HepG2 (cell line): ENCODE measurements at regions not wholly inside any gene's neighbourhood (a gene's known extent, or its start where the extent isn't known, plus 50 kb on each side); places are given as distances from the start of the nearest gene placed in this dataset.

Source experiments
- ATAC-seq: fragments of 200-7000 bp; cut with Tn5 transposase; 3 replicates; pipeline ENCODE4 v1.9.1; 2020; ENCODE audit warnings: mild to moderate bottlenecking, moderate library complexity
- BruUV-seq: library from RNA; stranded (reverse); fragments of 400-500 nt; replicated peaks from 2 replicates; lab custom pipeline; 2021; lab: Mats Ljungman, UMichigan
- CTCF ChIA-PET: fragments of 300-600 bp; formaldehyde crosslinking; extraction: SDS; loops from one replicate; lab custom pipeline; 2021; ENCODE audit warnings: low total read pairs, inconsistent platforms, low intra/inter-chr PET ratio; lab: Yijun Ruan, JAX
- POLR2A ChIA-PET: fragments of 350-600 bp; sonication (Branson Sonifier 250); formaldehyde crosslinking; loops from one replicate; lab custom pipeline; 2020; ENCODE audit warnings: antibody characterized with exemption, inconsistent platforms; lab: Yijun Ruan, JAX
- DNase-seq: peaks from one replicate; pipeline ENCODE4 v3.0.0-alpha.2; 2015; ENCODE audit warnings: low spot score
- FAIRE-seq: peaks from 3 replicates; lab custom pipeline; 2011; peaks lifted over from hg19 to GRCh38; lab: Jason Lieb, UNC
- H2AFZ ChIP-seq: one replicate; pipeline ENCODE4 v1.6.1; 2011; ENCODE audit warnings: low read length, inconsistent platforms
- H3K27ac ChIP-seq: fragments of 300-600 bp; 3 replicates; pipeline ENCODE4 v1.8.0; 2011; ENCODE audit warnings: mixed run types, mild to moderate bottlenecking, mixed read lengths, low read length, inconsistent platforms; ENCODE audit not compliant: insufficient read depth; ENCODE audit errors: extremely low read length
- H3K27me3 ChIP-seq, 2 experiments: fragments of 200-600 bp in 1 of 2; 2 replicates in 1 of 2; 3 replicates in 1 of 2; pipeline versions ENCODE4 v1.6.0 to v1.8.0; 2011; ENCODE audit warnings: low read length in 2 of 2, mild to moderate bottlenecking in 2 of 2, moderate library complexity in 2 of 2, inconsistent platforms in 1 of 2; ENCODE audit not compliant: insufficient read depth in 2 of 2, control insufficient read depth in 1 of 2
- H3K36me3 ChIP-seq, 2 experiments: fragments of 200-600 bp in 1 of 2; replicated peaks in 1 of 2; 2 replicates in 1 of 2; 3 replicates in 1 of 2; pipeline versions ENCODE4 v1.5.1 to v1.8.0; 2011; ENCODE audit warnings: low read length in 2 of 2, inconsistent platforms in 1 of 2; ENCODE audit not compliant: insufficient read depth in 2 of 2, control insufficient read depth in 1 of 2
- H3K4me1 ChIP-seq: 2 replicates; pipeline ENCODE4 v1.5.1; 2012; ENCODE audit warnings: low read length, inconsistent platforms; ENCODE audit not compliant: insufficient read depth
- H3K4me2 ChIP-seq: 2 replicates; pipeline ENCODE4 v1.6.0; 2011; ENCODE audit warnings: low read depth, low read length, inconsistent platforms
- H3K4me3 ChIP-seq, 3 experiments: fragments of 200-600 bp in 1 of 3; sonication (generic), shearing (Covaris generic) in 1 of 3; replicated peaks in 1 of 3; 2 replicates each; pipeline ENCODE4 v1.5.1; 2011 to 2016; ENCODE audit warnings: low read length in 3 of 3, inconsistent platforms in 2 of 3, low read depth in 2 of 3, mild to moderate bottlenecking in 2 of 3, control low read depth in 1 of 3, mixed read lengths in 1 of 3; ENCODE audit not compliant: insufficient read depth in 1 of 3
- H3K79me2 ChIP-seq: one replicate; pipeline ENCODE4 v1.6.1; 2011; ENCODE audit warnings: low read length, inconsistent platforms; ENCODE audit not compliant: insufficient read depth
- H3K9ac ChIP-seq: 2 replicates; pipeline ENCODE4 v1.6.0; 2011; ENCODE audit warnings: mild to moderate bottlenecking, low read depth, low read length, inconsistent platforms; ENCODE audit not compliant: insufficient read depth
- H3K9me3 ChIP-seq: 2 replicates; pipeline ENCODE4 v1.5.1; 2012; ENCODE audit warnings: mild to moderate bottlenecking, low read length
- H4K20me1 ChIP-seq: 2 replicates; pipeline ENCODE4 v1.6.0; 2011; ENCODE audit warnings: inconsistent platforms, mild to moderate bottlenecking, low read length, moderate library complexity; ENCODE audit not compliant: insufficient read depth
- AHR ChIP-seq: IDR thresholded peaks from 2 replicates; pipeline ENCODE4 v1.6.1; 2018; ENCODE audit warnings: missing genetic modification reagents, missing compliant biosample characterization
- CC2D1A ChIP-seq: sonication (generic); formaldehyde crosslinking; IDR thresholded peaks from 2 replicates; pipeline ENCODE4 v1.8.1; 2023; ENCODE audit warnings: mild to moderate bottlenecking, missing genetic modification reagents
- HNF4A ChIP-seq: sonication (generic); formaldehyde crosslinking; IDR thresholded peaks from 2 replicates; pipeline ENCODE4 v1.4.0; 2020; ENCODE audit warnings: missing genetic modification reagents
- ISX ChIP-seq: sonication (generic); formaldehyde crosslinking; conservative IDR thresholded peaks from 2 replicates; pipeline ENCODE4 v1.5.0; 2020; ENCODE audit warnings: missing genetic modification reagents
- NFRKB ChIP-seq: fragments of 450-650 bp; IDR thresholded peaks from 2 replicates; pipeline ENCODE4 v1.6.1; 2017
- PAF1 ChIP-seq: IDR thresholded peaks from 2 replicates; pipeline ENCODE4 v1.6.1; 2016; ENCODE audit warnings: missing genetic modification reagents, missing compliant biosample characterization
- PTBP1 ChIP-seq: fragments of 200-400 bp; formaldehyde crosslinking; IDR thresholded peaks from 2 replicates; pipeline ENCODE4 v1.6.1; 2018; ENCODE audit warnings: low read length, low read depth; ENCODE audit not compliant: poor library complexity, severe bottlenecking
- RNF2 ChIP-seq: fragments of 450-650 bp; conservative IDR thresholded peaks from 2 replicates; pipeline ENCODE4 v1.6.1; 2016; ENCODE audit warnings: low read depth
- RXRA ChIP-seq: sonication (generic); formaldehyde crosslinking; IDR thresholded peaks from 2 replicates; pipeline ENCODE4 v1.5.1; 2020; ENCODE audit warnings: missing genetic modification reagents
- SIX1 ChIP-seq: sonication (generic); formaldehyde crosslinking; IDR thresholded peaks from 2 replicates; pipeline ENCODE4 v1.4.0; 2020; ENCODE audit warnings: missing genetic modification reagents, borderline replicate concordance
- TCF7 ChIP-seq: sonication (generic); IDR thresholded peaks from 2 replicates; pipeline ENCODE4 v1.6.1; 2016; ENCODE audit warnings: antibody characterized with exemption, low read depth
- TEAD2 ChIP-seq: sonication (generic); formaldehyde crosslinking; IDR thresholded peaks from 2 replicates; pipeline ENCODE4 v1.9.0; 2021; ENCODE audit warnings: missing genetic modification reagents
- TGIF2 ChIP-seq: IDR thresholded peaks from 2 replicates; pipeline ENCODE4 v1.6.1; 2016; ENCODE audit warnings: control low read depth, missing compliant biosample characterization
- TOE1 ChIP-seq: sonication (generic); formaldehyde crosslinking; IDR thresholded peaks from 2 replicates; pipeline ENCODE4 v1.4.0; 2020; ENCODE audit warnings: mild to moderate bottlenecking, missing genetic modification reagents
- ZNF557 ChIP-seq: sonication (generic); formaldehyde crosslinking; IDR thresholded peaks from 2 replicates; pipeline ENCODE4 v1.4.0; 2020; ENCODE audit warnings: missing genetic modification reagents
- ZNF569 ChIP-seq: sonication (generic); formaldehyde crosslinking; IDR thresholded peaks from 2 replicates; pipeline ENCODE4 v1.5.0; 2020; ENCODE audit warnings: mild to moderate bottlenecking, missing genetic modification reagents, moderate library complexity, borderline replicate concordance
- ZNF790 ChIP-seq: sonication (generic); formaldehyde crosslinking; IDR thresholded peaks from 2 replicates; pipeline ENCODE4 v1.8.0; 2022; ENCODE audit warnings: missing genetic modification reagents, mild to moderate bottlenecking, borderline replicate concordance
- WGBS: methylation state at CpG from one replicate; pipeline ENCODE4 v1.1.6; 2017; ENCODE audit warnings: low lambda C conversion rate; 5-methylcytosine and 5-hydroxymethylcytosine counted together
- in situ Hi-C: cut with HindIII; loops from 2 replicates; pipeline ENCODE4 v1.10.0; 2017; ENCODE audit warnings: low pct_unique_long_range_greater_than_20kb; ENCODE audit not compliant: extremely low pct_ligation_motif_present
- intact Hi-C: fragments of 100-400 bp; cut with micrococcal nuclease; formaldehyde crosslinking; loops from one replicate; pipeline ENCODE4 v1.10.0; 2022; ENCODE audit not compliant: unreplicated experiment
- TF ChIP-seq, protein P1 (sequence below): sonication (generic); formaldehyde crosslinking; IDR thresholded peaks from 2 replicates; pipeline ENCODE4 v1.8.1; 2023; ENCODE audit warnings: mild to moderate bottlenecking, missing genetic modification reagents
- TF ChIP-seq, protein P2 (sequence below): IDR thresholded peaks from 2 replicates; pipeline ENCODE4 v1.6.1; 2012; ENCODE audit warnings: low read length, improper control_type of control experiment

DNA sequence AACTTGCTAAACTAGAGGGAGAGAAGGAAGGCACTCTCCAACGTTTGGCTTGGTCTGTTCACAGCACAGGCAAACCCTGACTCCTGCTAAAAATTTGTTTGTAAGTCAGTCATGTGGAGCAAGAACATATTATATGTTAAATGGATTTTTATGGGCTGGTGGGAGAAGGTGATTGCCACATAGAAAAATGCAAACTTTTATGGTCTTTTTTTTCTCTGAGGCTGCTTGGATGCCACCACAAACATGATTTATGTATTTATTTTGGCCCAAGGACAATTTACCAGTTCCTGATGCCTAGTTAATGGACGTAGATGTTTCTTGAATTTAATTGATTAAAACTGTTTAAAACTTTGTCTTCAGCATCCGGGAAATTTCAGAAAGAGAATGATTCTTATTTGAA, 274.2 kb upstream of the MYOCD start:
- H3K27me3 ChIP-seq, result no peaks in the 10 kb centered on the region
- no peaks in the 10 kb centered on the region for H3K36me3 ChIP-seq
- no peak for ATAC-seq
- intact Hi-C loops (no loop called here), in situ Hi-C loops (no loop called here)
- no peaks in the 10 kb centered on the region for H3K4me1 ChIP-seq
- no peaks in the 10 kb centered on the region for H3K79me2 ChIP-seq
- H4K20me1 ChIP-seq, result no peaks in the 10 kb centered on the region
- ChIA-PET CTCF (no interaction called here), POLR2A (no interaction called here)
- H3K9ac ChIP-seq, result no peak overlapping the region
- DNase-seq, result no peak
- 2% methylated on average over 3 of the region's 3 CpGs for WGBS
- no peak overlapping the region for H2AFZ ChIP-seq
- no peak overlapping the region for H3K4me3 ChIP-seq
- no TSS peak for BruUV-seq
- TF ChIP-seq HNF4A (CRISPR knock-in tag) (no peak), ZNF557 (CRISPR knock-in tag) (no peak), PTBP1 (no peak), RXRA (no peak), ISX (no peak), TOE1 (CRISPR knock-in tag) (no peak), NFRKB (no peak), TCF7 (no peak), AHR (CRISPR knock-in tag) (no peak), ZNF569 (no peak), ZNF790 (CRISPR knock-in tag) (no peak), TEAD2 (CRISPR knock-in tag) (no peak), PAF1 (CRISPR knock-in tag) (no peak), TGIF2 (CRISPR knock-in tag) (no peak), SIX1 (CRISPR knock-in tag) (no peak), RNF2 (no peak), CC2D1A (CRISPR knock-in tag) (no peak)
- TF ChIP-seq, protein P1, sequence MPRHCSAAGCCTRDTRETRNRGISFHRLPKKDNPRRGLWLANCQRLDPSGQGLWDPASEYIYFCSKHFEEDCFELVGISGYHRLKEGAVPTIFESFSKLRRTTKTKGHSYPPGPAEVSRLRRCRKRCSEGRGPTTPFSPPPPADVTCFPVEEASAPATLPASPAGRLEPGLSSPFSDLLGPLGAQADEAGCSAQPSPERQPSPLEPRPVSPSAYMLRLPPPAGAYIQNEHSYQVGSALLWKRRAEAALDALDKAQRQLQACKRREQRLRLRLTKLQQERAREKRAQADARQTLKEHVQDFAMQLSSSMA (CRISPR knock-in tag), result no peak
- TF ChIP-seq, protein P2, sequence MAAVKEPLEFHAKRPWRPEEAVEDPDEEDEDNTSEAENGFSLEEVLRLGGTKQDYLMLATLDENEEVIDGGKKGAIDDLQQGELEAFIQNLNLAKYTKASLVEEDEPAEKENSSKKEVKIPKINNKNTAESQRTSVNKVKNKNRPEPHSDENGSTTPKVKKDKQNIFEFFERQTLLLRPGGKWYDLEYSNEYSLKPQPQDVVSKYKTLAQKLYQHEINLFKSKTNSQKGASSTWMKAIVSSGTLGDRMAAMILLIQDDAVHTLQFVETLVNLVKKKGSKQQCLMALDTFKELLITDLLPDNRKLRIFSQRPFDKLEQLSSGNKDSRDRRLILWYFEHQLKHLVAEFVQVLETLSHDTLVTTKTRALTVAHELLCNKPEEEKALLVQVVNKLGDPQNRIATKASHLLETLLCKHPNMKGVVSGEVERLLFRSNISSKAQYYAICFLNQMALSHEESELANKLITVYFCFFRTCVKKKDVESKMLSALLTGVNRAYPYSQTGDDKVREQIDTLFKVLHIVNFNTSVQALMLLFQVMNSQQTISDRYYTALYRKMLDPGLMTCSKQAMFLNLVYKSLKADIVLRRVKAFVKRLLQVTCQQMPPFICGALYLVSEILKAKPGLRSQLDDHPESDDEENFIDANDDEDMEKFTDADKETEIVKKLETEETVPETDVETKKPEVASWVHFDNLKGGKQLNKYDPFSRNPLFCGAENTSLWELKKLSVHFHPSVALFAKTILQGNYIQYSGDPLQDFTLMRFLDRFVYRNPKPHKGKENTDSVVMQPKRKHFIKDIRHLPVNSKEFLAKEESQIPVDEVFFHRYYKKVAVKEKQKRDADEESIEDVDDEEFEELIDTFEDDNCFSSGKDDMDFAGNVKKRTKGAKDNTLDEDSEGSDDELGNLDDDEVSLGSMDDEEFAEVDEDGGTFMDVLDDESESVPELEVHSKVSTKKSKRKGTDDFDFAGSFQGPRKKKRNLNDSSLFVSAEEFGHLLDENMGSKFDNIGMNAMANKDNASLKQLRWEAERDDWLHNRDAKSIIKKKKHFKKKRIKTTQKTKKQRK, result no peak
- no peak for FAIRE-seq
- H3K4me2 ChIP-seq, result no peak overlapping the region
- H3K9me3 ChIP-seq, result no peaks in the 10 kb centered on the region
- no peak overlapping the region for H3K27ac ChIP-seq
